ENCODE measurements at regions not wholly inside any gene's neighbourhood (a gene's known extent, or its start where the extent isn't known, plus 50 kb on each side); places are given as distances from the start of the nearest gene placed in this dataset.

DNA sequence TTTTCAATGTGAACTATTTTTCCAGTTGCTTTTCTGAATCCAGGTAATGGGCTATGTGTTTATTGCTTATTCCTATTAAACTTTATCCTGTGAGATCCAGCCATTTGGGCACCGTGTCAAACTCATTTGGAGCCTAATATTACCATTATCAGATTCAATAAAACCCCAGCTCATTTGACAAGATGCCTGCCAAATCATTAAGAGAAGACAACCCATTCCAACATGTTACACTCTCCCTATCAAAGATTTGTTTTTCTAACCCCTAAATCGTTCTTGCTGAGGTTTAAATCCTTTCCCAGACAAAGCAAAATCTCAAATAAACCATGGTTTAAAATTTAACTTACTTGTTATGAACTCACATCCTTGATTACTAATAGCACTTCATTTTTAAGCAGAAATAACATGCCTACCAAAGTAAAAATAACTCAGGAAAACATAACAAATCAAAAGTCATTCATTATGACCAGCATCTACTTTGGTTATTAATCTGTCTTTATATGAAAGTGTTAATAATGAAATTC is 130.0 kb upstream of the TCF21 start:
- POLR2A ChIA-PET, result no interaction called here
- Histone ChIP-seq H3K4me3 (no peak overlapping the region), H3K27ac (0 out of 6 replicates have a peak overlapping the region, but pooled peaks of 1 of the 2 experiments have one; percentile 13), H3K9me3 (no peaks in the 10 kb centered on the region), H3K4me1 (peaks cover 30% of the 10 kb centered on the region), H3K4me2 (peak overlapping the region; percentile 16; the same call in 1 of the 3 replicates)
- no peak for FAIRE-seq
- 48% methylated on average over 2 of the region's 2 CpGs for WGBS (ENCODE audit: missing lambda C conversion rate)
- DNase-seq (ENCODE audit: low read depth in 1 of 2, low spot score in 1 of 2), result no peak
- ATAC-seq, result no peak
- CTCF ChIA-PET, result no interaction called here
- no peak for TF ChIP-seq RFX5 (IDR thresholded peaks at IDR 0.05)
- TF ChIP-seq, protein P1, sequence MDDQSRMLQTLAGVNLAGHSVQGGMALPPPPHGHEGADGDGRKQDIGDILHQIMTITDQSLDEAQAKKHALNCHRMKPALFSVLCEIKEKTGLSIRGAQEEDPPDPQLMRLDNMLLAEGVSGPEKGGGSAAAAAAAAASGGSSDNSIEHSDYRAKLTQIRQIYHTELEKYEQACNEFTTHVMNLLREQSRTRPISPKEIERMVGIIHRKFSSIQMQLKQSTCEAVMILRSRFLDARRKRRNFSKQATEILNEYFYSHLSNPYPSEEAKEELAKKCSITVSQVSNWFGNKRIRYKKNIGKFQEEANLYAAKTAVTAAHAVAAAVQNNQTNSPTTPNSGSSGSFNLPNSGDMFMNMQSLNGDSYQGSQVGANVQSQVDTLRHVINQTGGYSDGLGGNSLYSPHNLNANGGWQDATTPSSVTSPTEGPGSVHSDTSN (IDR thresholded peaks at IDR 0.05), result no peak
- no peak for TF ChIP-seq FOSB (CRISPR knock-in tag; IDR thresholded peaks at IDR 0.05)

DNA sequence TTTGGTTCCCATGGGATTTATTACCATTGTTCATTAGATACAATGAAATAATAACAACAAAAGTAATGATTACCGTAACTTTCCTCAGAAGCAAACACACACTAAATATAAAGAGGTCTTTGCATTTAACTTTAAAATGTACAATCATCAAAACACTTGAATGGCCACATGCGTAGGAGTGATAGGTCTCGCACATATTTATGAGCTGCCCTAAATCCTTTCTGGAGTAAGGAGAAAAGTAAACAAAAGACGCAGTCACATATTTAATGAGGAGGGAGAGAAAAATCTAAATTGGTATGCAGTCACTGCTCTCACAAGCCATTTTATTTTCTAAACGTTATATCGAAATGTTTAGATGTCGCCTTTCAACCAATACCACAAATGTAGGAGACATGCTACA is 129.4 kb upstream of the TCF21 start:
- Histone ChIP-seq H3K4me2 (no peak overlapping the region), H3K4me3 (no peak overlapping the region), H3K27ac (no peak overlapping the region; a peak in 1 of 6 replicates), H3K9me3 (no peaks in the 10 kb centered on the region), H3K4me1 (peaks cover 37% of the 10 kb centered on the region)
- WGBS (ENCODE audit: missing lambda C conversion rate), result 91% methylated on average over 7 of the region's 7 CpGs
- POLR2A ChIA-PET, result no interaction called here
- no peak for FAIRE-seq
- no peak for DNase-seq (ENCODE audit: low read depth in 1 of 2, low spot score in 1 of 2)
- CTCF ChIA-PET, result no interaction called here
- no peak for TF ChIP-seq RAD21 (conservative IDR thresholded peaks at IDR 0.05 in 1 of 2, IDR thresholded peaks at IDR 0.05 in 1 of 2)
- TF ChIP-seq HDAC2 (IDR thresholded peaks at IDR 0.05), result no peak
- TF ChIP-seq BHLHE40 (IDR thresholded peaks at IDR 0.05; ENCODE audit: low read depth, low read length), result no peak
- no peak for TF ChIP-seq EHF (CRISPR knock-in tag; IDR thresholded peaks at IDR 0.05)
- TF ChIP-seq KDM1A (IDR thresholded peaks at IDR 0.05; ENCODE audit: low read depth), result no peak
- no peak for TF ChIP-seq RFX5 (IDR thresholded peaks at IDR 0.05)
- TF ChIP-seq TFCP2L1 (CRISPR knock-in tag; IDR thresholded peaks at IDR 0.05), result no peak
- TF ChIP-seq TP53 (CRISPR knock-in tag; IDR thresholded peaks at IDR 0.05), result no peak
- TF ChIP-seq, protein P2, sequence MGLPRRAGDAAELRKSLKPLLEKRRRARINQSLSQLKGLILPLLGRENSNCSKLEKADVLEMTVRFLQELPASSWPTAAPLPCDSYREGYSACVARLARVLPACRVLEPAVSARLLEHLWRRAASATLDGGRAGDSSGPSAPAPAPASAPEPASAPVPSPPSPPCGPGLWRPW (IDR thresholded peaks at IDR 0.05), result no peak
- no peak for TF ChIP-seq HOXB13 (CRISPR knock-in tag; IDR thresholded peaks at IDR 0.05; ENCODE audit: low read depth)
- TF ChIP-seq KDM5A (IDR thresholded peaks at IDR 0.05), result no peak
- TF ChIP-seq ZFP36 (IDR thresholded peaks at IDR 0.05; ENCODE audit: borderline replicate concordance, partially characterized antibody), result no peak
- TF ChIP-seq, protein P3, sequence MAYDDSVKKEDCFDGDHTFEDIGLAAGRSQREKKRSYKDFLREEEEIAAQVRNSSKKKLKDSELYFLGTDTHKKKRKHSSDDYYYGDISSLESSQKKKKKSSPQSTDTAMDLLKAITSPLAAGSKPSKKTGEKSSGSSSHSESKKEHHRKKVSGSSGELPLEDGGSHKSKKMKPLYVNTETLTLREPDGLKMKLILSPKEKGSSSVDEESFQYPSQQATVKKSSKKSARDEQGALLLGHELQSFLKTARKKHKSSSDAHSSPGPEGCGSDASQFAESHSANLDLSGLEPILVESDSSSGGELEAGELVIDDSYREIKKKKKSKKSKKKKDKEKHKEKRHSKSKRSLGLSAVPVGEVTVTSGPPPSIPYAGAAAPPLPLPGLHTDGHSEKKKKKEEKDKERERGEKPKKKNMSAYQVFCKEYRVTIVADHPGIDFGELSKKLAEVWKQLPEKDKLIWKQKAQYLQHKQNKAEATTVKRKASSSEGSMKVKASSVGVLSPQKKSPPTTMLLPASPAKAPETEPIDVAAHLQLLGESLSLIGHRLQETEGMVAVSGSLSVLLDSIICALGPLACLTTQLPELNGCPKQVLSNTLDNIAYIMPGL (CRISPR knock-in tag; IDR thresholded peaks at IDR 0.05; ENCODE audit: borderline replicate concordance), result no peak
- no peak for TF ChIP-seq FOSB (CRISPR knock-in tag; IDR thresholded peaks at IDR 0.05)
- no peak for TF ChIP-seq SREBF2 (IDR thresholded peaks at IDR 0.05)
- TF ChIP-seq, protein P4, sequence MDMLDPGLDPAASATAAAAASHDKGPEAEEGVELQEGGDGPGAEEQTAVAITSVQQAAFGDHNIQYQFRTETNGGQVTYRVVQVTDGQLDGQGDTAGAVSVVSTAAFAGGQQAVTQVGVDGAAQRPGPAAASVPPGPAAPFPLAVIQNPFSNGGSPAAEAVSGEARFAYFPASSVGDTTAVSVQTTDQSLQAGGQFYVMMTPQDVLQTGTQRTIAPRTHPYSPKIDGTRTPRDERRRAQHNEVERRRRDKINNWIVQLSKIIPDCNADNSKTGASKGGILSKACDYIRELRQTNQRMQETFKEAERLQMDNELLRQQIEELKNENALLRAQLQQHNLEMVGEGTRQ (IDR thresholded peaks at IDR 0.05), result no peak
- TF ChIP-seq, protein P5, sequence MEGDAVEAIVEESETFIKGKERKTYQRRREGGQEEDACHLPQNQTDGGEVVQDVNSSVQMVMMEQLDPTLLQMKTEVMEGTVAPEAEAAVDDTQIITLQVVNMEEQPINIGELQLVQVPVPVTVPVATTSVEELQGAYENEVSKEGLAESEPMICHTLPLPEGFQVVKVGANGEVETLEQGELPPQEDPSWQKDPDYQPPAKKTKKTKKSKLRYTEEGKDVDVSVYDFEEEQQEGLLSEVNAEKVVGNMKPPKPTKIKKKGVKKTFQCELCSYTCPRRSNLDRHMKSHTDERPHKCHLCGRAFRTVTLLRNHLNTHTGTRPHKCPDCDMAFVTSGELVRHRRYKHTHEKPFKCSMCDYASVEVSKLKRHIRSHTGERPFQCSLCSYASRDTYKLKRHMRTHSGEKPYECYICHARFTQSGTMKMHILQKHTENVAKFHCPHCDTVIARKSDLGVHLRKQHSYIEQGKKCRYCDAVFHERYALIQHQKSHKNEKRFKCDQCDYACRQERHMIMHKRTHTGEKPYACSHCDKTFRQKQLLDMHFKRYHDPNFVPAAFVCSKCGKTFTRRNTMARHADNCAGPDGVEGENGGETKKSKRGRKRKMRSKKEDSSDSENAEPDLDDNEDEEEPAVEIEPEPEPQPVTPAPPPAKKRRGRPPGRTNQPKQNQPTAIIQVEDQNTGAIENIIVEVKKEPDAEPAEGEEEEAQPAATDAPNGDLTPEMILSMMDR (IDR thresholded peaks at IDR 0.05), result no peak
- no peak for ATAC-seq

All from A549 (cell line).